Nephron (organoid): ENCODE measurements at regions not wholly inside any gene's neighbourhood (a gene's known extent, or its start where the extent isn't known, plus 50 kb on each side); places are given as distances from the start of the nearest gene placed in this dataset.

Experiments used
- H3K27ac Mint-ChIP-seq, 3 experiments: 2 replicates each; pipeline ENCODE4 v1.8.0; 2020; ENCODE audit warnings: mixed read lengths in 3 of 3, mild to moderate bottlenecking in 2 of 3, moderate library complexity in 1 of 3
- H3K27me3 Mint-ChIP-seq: 2 replicates; pipeline ENCODE4 v1.8.0; 2021; ENCODE audit warnings: low read depth, mild to moderate bottlenecking, moderate library complexity, mixed read lengths
- H3K36me3 Mint-ChIP-seq: 2 replicates; pipeline ENCODE4 v1.8.0; 2020; ENCODE audit warnings: low read depth, mixed read lengths
- H3K4me1 Mint-ChIP-seq: 2 replicates; pipeline ENCODE4 v1.8.0; 2020; ENCODE audit warnings: mixed read lengths
- H3K4me3 Mint-ChIP-seq, 3 experiments: 2 replicates each; pipeline ENCODE4 v1.8.0; 2020; ENCODE audit warnings: mild to moderate bottlenecking in 3 of 3, mixed read lengths in 3 of 3, moderate library complexity in 2 of 3
- H3K9me3 Mint-ChIP-seq: 2 replicates; pipeline ENCODE4 v1.8.0; 2020; ENCODE audit warnings: mixed read lengths
- TF ChIP-seq, protein P1 (sequence below), 3 experiments: fragments of 200-600 bp; sonication (generic); IDR thresholded peaks; one replicate each; pipeline ENCODE4 v1.5.0; 2021; ENCODE audit warnings: antibody characterized with exemption in 3 of 3; ENCODE audit not compliant: unreplicated experiment in 3 of 3

DNA sequence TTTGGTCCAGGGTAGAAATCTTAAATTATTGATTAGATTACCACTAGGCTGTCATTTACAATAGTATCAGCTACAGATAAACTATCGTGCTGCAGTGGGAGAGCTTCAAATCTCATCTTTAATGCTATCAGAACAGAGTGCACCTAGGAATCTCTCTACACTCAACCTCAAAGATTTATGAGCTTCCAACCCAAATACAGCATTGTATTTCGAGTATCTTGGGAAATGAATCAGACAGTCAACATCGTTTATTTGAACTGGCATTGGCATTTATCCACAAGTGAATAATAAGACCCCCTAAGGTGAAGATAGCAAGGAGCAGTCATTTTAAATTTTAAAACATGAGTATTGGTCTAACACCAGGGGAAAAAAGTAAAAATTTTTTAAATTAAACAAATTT is 1203.2 kb downstream of the CDH12 start:
- TF ChIP-seq, protein P1, sequence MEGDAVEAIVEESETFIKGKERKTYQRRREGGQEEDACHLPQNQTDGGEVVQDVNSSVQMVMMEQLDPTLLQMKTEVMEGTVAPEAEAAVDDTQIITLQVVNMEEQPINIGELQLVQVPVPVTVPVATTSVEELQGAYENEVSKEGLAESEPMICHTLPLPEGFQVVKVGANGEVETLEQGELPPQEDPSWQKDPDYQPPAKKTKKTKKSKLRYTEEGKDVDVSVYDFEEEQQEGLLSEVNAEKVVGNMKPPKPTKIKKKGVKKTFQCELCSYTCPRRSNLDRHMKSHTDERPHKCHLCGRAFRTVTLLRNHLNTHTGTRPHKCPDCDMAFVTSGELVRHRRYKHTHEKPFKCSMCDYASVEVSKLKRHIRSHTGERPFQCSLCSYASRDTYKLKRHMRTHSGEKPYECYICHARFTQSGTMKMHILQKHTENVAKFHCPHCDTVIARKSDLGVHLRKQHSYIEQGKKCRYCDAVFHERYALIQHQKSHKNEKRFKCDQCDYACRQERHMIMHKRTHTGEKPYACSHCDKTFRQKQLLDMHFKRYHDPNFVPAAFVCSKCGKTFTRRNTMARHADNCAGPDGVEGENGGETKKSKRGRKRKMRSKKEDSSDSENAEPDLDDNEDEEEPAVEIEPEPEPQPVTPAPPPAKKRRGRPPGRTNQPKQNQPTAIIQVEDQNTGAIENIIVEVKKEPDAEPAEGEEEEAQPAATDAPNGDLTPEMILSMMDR (IDR thresholded peaks at IDR 0.05; ENCODE audit: unreplicated experiment in 3 of 3): no peak
- no peaks in the 10 kb centered on the region for H3K27me3 Mint-ChIP-seq
- H3K36me3 Mint-ChIP-seq: no peaks in the 10 kb centered on the region
- H3K4me3 Mint-ChIP-seq: no peak overlapping the region
- H3K9me3 Mint-ChIP-seq: no peaks in the 10 kb centered on the region
- no peak overlapping the region for H3K27ac Mint-ChIP-seq
- H3K4me1 Mint-ChIP-seq: no peaks in the 10 kb centered on the region

DNA sequence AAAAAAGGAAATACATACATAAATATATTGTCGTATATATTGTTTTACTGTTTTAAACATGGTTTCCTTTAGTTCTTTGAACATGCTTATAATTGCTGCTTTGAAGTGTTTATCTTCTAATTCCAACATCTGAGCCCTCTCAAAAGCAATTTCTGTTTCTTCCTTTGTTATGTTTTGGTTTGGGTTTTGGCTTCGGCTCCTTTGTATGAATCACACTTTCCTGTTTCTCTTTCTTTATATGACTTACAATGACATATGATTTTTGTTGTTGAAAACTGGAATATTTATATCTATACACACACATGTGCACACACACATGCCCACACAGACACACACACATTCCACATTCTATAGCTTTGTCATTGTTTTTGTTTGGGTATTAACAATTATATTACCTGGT is 1206.7 kb downstream of the CDH12 start:
- no peaks in the 10 kb centered on the region for H3K36me3 Mint-ChIP-seq
- no peaks in the 10 kb centered on the region for H3K4me1 Mint-ChIP-seq
- H3K9me3 Mint-ChIP-seq: no peaks in the 10 kb centered on the region
- H3K4me3 Mint-ChIP-seq: no peak overlapping the region
- no peaks in the 10 kb centered on the region for H3K27me3 Mint-ChIP-seq
- TF ChIP-seq, protein P1 (IDR thresholded peaks at IDR 0.05; ENCODE audit: unreplicated experiment in 3 of 3): no peak
- H3K27ac Mint-ChIP-seq: no peak overlapping the region

DNA sequence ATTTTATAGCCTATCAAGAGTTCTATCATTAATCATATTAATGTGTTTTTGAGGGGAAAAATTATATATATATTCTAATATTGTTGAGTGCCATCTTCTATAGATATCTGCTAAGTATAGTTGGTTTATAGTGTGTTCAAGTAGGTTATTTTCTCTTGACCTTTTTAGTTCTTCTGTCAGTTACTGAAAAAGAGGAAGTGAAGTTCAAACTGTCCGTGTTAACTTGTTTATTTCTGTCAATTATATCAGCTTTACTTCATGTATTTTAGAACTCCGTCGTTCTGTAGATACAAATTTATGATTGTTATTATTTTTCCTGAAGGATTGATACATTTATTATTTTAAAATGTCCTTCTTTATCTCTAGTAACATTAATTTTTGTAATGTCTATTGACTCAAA is 1209.1 kb downstream of the CDH12 start:
- TF ChIP-seq, protein P1 (IDR thresholded peaks at IDR 0.05; ENCODE audit: unreplicated experiment in 3 of 3): no peak
- Mint-ChIP-seq H3K9me3 (no peaks in the 10 kb centered on the region), H3K27ac (no peak overlapping the region), H3K4me1 (no peaks in the 10 kb centered on the region), H3K4me3 (no peak overlapping the region), H3K27me3 (no peaks in the 10 kb centered on the region), H3K36me3 (no peaks in the 10 kb centered on the region)

DNA sequence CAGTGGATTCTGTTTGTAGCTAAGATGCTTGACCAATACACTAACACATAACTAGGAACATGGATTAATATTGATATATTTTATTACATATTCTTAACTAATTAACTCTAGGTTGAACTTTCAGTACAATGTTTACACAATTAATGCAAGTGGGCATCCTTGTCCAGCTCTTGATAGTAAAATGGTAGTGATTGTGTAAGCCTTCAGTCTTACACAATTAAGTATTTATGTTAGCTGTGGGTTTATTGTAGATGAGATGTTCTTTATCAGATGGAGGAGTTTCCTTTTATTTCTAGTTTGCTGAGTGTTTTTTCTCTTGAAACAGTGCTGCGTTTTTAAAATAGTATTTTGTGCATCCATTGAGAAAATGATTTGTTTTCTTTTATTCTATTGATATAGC is 1210.8 kb downstream of the CDH12 start:
- Mint-ChIP-seq H3K27me3 (no peaks in the 10 kb centered on the region), H3K36me3 (no peaks in the 10 kb centered on the region), H3K9me3 (no peaks in the 10 kb centered on the region), H3K4me1 (no peaks in the 10 kb centered on the region), H3K4me3 (no peak overlapping the region), H3K27ac (no peak overlapping the region)
- TF ChIP-seq, protein P1 (IDR thresholded peaks at IDR 0.05; ENCODE audit: unreplicated experiment in 3 of 3): no peak

DNA sequence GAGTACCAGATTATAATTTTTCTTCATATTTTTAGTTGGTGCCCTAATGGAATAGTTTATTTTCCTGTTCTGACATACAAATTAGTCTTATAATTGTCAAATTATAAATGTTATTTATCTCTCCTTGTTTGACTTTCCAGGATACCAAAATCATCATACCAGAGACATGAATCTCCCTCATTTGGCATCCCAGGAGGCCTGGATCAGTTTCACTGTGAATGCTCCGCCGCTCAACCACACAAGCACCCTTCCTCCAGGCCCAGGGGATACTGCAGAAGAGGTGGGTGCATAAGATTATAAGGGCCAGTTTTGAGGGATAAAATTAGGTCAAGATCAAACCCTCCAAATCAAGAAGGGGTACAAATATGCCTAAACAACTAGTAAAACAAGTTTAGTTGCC is 1229.3 kb downstream of the CDH12 start:
- Mint-ChIP-seq H3K4me1 (no peaks in the 10 kb centered on the region), H3K27me3 (no peaks in the 10 kb centered on the region), H3K27ac (no peak overlapping the region), H3K4me3 (no peak overlapping the region), H3K36me3 (no peaks in the 10 kb centered on the region), H3K9me3 (peaks cover 11% of the 10 kb centered on the region)
- TF ChIP-seq, protein P1 (IDR thresholded peaks at IDR 0.05; ENCODE audit: unreplicated experiment in 3 of 3): no peak

DNA sequence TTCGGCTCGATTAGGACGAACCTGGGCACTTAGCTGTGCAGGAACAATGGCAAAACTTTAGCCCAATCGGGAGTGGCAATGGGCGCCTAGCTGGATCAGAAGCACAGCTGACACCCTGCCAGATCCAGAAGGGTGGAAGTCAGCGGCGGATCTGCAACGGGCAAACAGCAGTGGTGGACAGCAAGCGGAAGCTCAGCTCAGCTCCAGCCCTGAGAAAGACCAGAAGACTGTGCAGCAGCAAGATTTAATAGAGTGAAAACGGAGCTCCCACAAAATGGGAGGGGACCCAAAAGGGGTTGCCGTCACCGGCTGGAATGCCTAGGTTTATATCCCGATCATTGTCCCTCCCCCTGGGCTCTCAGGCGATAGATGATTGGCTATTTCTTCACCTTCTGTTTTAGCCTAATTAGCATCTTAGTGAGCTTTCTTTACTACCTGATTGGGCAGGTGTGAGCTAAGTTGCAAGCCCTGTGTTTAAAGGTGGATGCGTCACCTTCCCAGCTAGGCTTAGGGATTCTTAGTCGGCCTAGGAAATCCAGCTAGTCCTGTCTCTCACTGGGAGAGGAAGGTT is 1237.9 kb downstream of the CDH12 start:
- Mint-ChIP-seq H3K4me1 (no peaks in the 10 kb centered on the region), H3K36me3 (no peaks in the 10 kb centered on the region), H3K4me3 (no peak overlapping the region), H3K27ac (no peak overlapping the region), H3K9me3 (peaks cover 5% of the 10 kb centered on the region), H3K27me3 (no peaks in the 10 kb centered on the region)
- TF ChIP-seq, protein P1 (IDR thresholded peaks at IDR 0.05; ENCODE audit: unreplicated experiment in 3 of 3): no peak
